Panc1 (cell line): ENCODE measurements at regions not wholly inside any gene's neighbourhood (a gene's known extent, or its start where the extent isn't known, plus 50 kb on each side); places are given as distances from the start of the nearest gene placed in this dataset.

Experiments
- ATAC-seq: fragments of 200-7000 bp; cut with Tn5 transposase; 2 replicates; pipeline ENCODE4 v1.9.1; 2020; ENCODE audit warnings: mild to moderate bottlenecking, moderate library complexity
- BruUV-seq: library from RNA; stranded (reverse); fragments of 400-500 nt; replicated peaks from 2 replicates; lab custom pipeline; 2021; lab: Mats Ljungman, UMichigan
- CTCF ChIA-PET: fragments of 300-600 bp; sonication (Branson Sonifier 250); formaldehyde crosslinking; loops from one replicate; lab custom pipeline; 2022; ENCODE audit warnings: antibody characterized with exemption; lab: Charles Lee
- POLR2A ChIA-PET: fragments of 300-600 bp; sonication (Branson Sonifier 250); formaldehyde crosslinking; loops from one replicate; lab custom pipeline; 2022; ENCODE audit warnings: antibody characterized with exemption; lab: Charles Lee
- DNase-seq: peaks from one replicate; pipeline ENCODE4 v3.0.0-alpha.2; 2010; ENCODE audit warnings: low read depth, low spot score
- H3K27ac ChIP-seq: 2 replicates; pipeline ENCODE4 v1.5.1; 2011; ENCODE audit warnings: mild to moderate bottlenecking, low read length, inconsistent platforms
- H3K27me3 ChIP-seq: fragments of 200-500 bp; sonication (Bioruptor generic); 2 replicates; pipeline ENCODE4 v1.6.0; 2014; ENCODE audit warnings: low read length, inconsistent platforms; ENCODE audit not compliant: control insufficient read depth, insufficient read depth
- H3K36me3 ChIP-seq: fragments of 200-500 bp; sonication (Bioruptor generic); 2 replicates; pipeline ENCODE4 v1.5.1; 2014; ENCODE audit warnings: inconsistent platforms, mild to moderate bottlenecking, low read length, moderate library complexity; ENCODE audit not compliant: control insufficient read depth, insufficient read depth
- H3K4me1 ChIP-seq: 2 replicates; pipeline ENCODE4 v1.5.1; 2011; ENCODE audit warnings: inconsistent platforms, mild to moderate bottlenecking, low read length, moderate library complexity; ENCODE audit not compliant: control insufficient read depth, insufficient read depth
- H3K4me3 ChIP-seq, 2 experiments: 2 replicates each; pipeline ENCODE4 v1.5.1; 2011 to 2012; ENCODE audit warnings: low read depth in 2 of 2, low read length in 2 of 2, mild to moderate bottlenecking in 2 of 2, inconsistent platforms in 1 of 2, moderate library complexity in 1 of 2
- H3K9me3 ChIP-seq: fragments of 200-500 bp; sonication (Bioruptor generic); 2 replicates; pipeline ENCODE4 v1.5.1; 2014; ENCODE audit warnings: low read depth, mild to moderate bottlenecking, inconsistent platforms, low read length, moderate library complexity; ENCODE audit not compliant: control insufficient read depth, insufficient read depth
- POLR2AphosphoS5 ChIP-seq: IDR thresholded peaks from 2 replicates; pipeline ENCODE4 v1.6.1; 2012; ENCODE audit warnings: mild to moderate bottlenecking, low read depth, low read length, moderate library complexity
- SIN3A ChIP-seq: IDR thresholded peaks from 2 replicates; pipeline ENCODE4 v1.6.1; 2012; ENCODE audit warnings: low read depth, mild to moderate bottlenecking, low read length, moderate library complexity, borderline replicate concordance; ENCODE audit not compliant: insufficient read depth
- TCF7L2 ChIP-seq: IDR thresholded peaks from 2 replicates; pipeline ENCODE4 v1.6.1; 2011; ENCODE audit warnings: mild to moderate bottlenecking, low read depth, low read length, inconsistent platforms
- in situ Hi-C: cut with HindIII; loops from 2 replicates; pipeline ENCODE4 v1.10.0; 2016; ENCODE audit warnings: low sequenced_read_pairs, low pct_unique_long_range_greater_than_20kb
- intact Hi-C: fragments of 100-400 bp; cut with micrococcal nuclease; formaldehyde crosslinking; loops from one replicate; pipeline ENCODE4 v1.10.0; 2022; ENCODE audit not compliant: unreplicated experiment
- TF ChIP-seq, protein P1 (sequence below), 2 experiments: IDR thresholded peaks; 2 replicates each; pipeline ENCODE4 v1.6.1; 2011 to 2012; ENCODE audit warnings: low read depth in 2 of 2, control low read depth in 1 of 2, low read length in 1 of 2, mild to moderate bottlenecking in 1 of 2, moderate library complexity in 1 of 2; ENCODE audit not compliant: insufficient read depth in 1 of 2
- TF ChIP-seq, protein P2 (sequence below): fragments of 450-650 bp; IDR thresholded peaks from 2 replicates; pipeline ENCODE4 v1.5.1; 2017; ENCODE audit warnings: mild to moderate bottlenecking

DNA sequence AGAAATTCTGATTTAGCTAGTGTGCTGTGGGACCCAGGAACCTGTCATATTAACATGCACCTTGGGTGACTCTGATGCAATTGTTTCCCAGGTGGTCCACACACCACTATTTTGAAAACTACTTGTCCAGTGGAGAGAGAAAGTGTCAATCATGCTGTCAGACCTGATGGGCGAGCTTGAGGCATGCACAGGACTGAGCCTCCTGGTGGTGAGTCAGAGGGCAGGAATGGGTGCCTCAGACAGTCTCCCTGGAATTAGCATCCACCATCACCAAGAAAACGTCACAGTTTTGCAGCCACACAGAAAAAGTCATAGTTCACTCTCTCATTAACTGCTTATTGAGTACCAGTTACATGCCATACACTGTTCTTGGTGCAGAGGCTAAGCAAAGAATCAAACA, 181.8 kb upstream of the MAOA start:
- Histone ChIP-seq H3K27me3 (no peaks in the 10 kb centered on the region), H3K27ac (no peak overlapping the region), H3K4me3 (no peak overlapping the region), H3K36me3 (no peaks in the 10 kb centered on the region), H3K9me3 (no peaks in the 10 kb centered on the region), H3K4me1 (no peaks in the 10 kb centered on the region)
- CTCF ChIA-PET, result no interaction called here
- no TSS peak for BruUV-seq
- POLR2A ChIA-PET, result no interaction called here
- TF ChIP-seq, protein P1, sequence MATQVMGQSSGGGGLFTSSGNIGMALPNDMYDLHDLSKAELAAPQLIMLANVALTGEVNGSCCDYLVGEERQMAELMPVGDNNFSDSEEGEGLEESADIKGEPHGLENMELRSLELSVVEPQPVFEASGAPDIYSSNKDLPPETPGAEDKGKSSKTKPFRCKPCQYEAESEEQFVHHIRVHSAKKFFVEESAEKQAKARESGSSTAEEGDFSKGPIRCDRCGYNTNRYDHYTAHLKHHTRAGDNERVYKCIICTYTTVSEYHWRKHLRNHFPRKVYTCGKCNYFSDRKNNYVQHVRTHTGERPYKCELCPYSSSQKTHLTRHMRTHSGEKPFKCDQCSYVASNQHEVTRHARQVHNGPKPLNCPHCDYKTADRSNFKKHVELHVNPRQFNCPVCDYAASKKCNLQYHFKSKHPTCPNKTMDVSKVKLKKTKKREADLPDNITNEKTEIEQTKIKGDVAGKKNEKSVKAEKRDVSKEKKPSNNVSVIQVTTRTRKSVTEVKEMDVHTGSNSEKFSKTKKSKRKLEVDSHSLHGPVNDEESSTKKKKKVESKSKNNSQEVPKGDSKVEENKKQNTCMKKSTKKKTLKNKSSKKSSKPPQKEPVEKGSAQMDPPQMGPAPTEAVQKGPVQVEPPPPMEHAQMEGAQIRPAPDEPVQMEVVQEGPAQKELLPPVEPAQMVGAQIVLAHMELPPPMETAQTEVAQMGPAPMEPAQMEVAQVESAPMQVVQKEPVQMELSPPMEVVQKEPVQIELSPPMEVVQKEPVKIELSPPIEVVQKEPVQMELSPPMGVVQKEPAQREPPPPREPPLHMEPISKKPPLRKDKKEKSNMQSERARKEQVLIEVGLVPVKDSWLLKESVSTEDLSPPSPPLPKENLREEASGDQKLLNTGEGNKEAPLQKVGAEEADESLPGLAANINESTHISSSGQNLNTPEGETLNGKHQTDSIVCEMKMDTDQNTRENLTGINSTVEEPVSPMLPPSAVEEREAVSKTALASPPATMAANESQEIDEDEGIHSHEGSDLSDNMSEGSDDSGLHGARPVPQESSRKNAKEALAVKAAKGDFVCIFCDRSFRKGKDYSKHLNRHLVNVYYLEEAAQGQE (IDR thresholded peaks at IDR 0.05; ENCODE audit: insufficient read depth in 1 of 2, low read depth in 2 of 2, low read length in 1 of 2), result no peak
- TF ChIP-seq TCF7L2 (no peak), POLR2AphosphoS5 (no peak)
- intact Hi-C loops, result no loop called here
- ATAC-seq (no peak), DNase-seq (no peak)
- in situ Hi-C loops, result no loop called here

DNA sequence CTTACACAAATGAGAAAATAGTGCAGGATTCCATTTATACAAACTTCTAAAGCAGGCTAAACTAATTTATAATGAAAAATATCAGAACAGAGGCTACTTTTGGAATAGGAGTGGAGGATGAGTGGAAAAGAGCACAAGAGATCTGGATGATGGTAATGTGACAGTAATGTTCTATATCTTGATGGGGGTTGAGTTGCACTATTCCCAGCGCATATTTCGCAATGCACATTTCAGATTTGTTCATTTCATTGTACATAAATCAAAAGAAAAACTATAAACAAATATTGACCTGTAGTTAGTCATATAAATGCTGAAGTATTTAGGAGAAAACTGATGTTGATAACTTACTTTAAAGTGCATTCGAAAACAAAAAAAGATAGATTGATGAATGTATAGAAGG, 177.0 kb upstream of the MAOA start:
- Histone ChIP-seq H3K27ac (no peak overlapping the region), H3K36me3 (no peaks in the 10 kb centered on the region), H3K9me3 (no peaks in the 10 kb centered on the region), H3K4me1 (no peaks in the 10 kb centered on the region), H3K4me3 (no peak overlapping the region), H3K27me3 (no peaks in the 10 kb centered on the region)
- ChIA-PET POLR2A (no interaction called here), CTCF (no interaction called here)
- in situ Hi-C loops, result no loop called here
- TF ChIP-seq TCF7L2 (no peak), SIN3A (no peak), POLR2AphosphoS5 (no peak)
- TF ChIP-seq, protein P1 (IDR thresholded peaks at IDR 0.05; ENCODE audit: insufficient read depth in 1 of 2, low read depth in 2 of 2, low read length in 1 of 2), result no peak
- TF ChIP-seq, protein P2, sequence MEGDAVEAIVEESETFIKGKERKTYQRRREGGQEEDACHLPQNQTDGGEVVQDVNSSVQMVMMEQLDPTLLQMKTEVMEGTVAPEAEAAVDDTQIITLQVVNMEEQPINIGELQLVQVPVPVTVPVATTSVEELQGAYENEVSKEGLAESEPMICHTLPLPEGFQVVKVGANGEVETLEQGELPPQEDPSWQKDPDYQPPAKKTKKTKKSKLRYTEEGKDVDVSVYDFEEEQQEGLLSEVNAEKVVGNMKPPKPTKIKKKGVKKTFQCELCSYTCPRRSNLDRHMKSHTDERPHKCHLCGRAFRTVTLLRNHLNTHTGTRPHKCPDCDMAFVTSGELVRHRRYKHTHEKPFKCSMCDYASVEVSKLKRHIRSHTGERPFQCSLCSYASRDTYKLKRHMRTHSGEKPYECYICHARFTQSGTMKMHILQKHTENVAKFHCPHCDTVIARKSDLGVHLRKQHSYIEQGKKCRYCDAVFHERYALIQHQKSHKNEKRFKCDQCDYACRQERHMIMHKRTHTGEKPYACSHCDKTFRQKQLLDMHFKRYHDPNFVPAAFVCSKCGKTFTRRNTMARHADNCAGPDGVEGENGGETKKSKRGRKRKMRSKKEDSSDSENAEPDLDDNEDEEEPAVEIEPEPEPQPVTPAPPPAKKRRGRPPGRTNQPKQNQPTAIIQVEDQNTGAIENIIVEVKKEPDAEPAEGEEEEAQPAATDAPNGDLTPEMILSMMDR, result no peak
- intact Hi-C loops, result no loop called here
- no TSS peak for BruUV-seq
- no peak for ATAC-seq
- DNase-seq, result no peak
